GM12878 (cell line): ENCODE measurements at regions not wholly inside any gene's neighbourhood (a gene's known extent, or its start where the extent isn't known, plus 50 kb on each side); places are given as distances from the start of the nearest gene placed in this dataset.

Experiments
- ATAC-seq: fragments of 200-7000 bp; cut with Tn5 transposase; 3 replicates; pipeline ENCODE4 v1.9.1; 2020; ENCODE audit warnings: mild to moderate bottlenecking, moderate library complexity
- BruUV-seq: library from RNA; stranded (reverse); fragments of 400-500 nt; replicated peaks from 2 replicates; lab custom pipeline; 2021; lab: Mats Ljungman, UMichigan
- CTCF ChIA-PET: fragments of 300-600 bp; sonication (Branson Sonifier 250); formaldehyde crosslinking; extraction: SDS; loops from one replicate; lab custom pipeline; 2021; ENCODE audit warnings: inconsistent platforms; lab: Yijun Ruan, JAX
- POLR2A ChIA-PET: fragments of 350-600 bp; formaldehyde crosslinking; extraction: SDS; loops from one replicate; lab custom pipeline; 2021; ENCODE audit warnings: inconsistent platforms; lab: Charles Lee
- RAD21 ChIA-PET: fragments of 300-600 bp; sonication (Branson Sonifier 250); formaldehyde crosslinking; loops from one replicate; lab custom pipeline; 2023; ENCODE audit warnings: antibody characterized with exemption; ENCODE audit not compliant: unreplicated experiment; lab: Charles Lee
- SMC1A ChIA-PET: fragments of 300-600 bp; sonication (Branson Sonifier 250); formaldehyde crosslinking; loops from one replicate; lab custom pipeline; 2023; ENCODE audit not compliant: unreplicated experiment, uncharacterized antibody; lab: Charles Lee
- DNase-seq: peaks from one replicate; pipeline ENCODE4 v3.0.0-alpha.2; 2011; ENCODE audit warnings: low read depth, low spot score
- FAIRE-seq: peaks from 3 replicates; lab custom pipeline; 2011; peaks lifted over from hg19 to GRCh38; lab: Jason Lieb, UNC
- H2AFZ ChIP-seq: 2 replicates; pipeline ENCODE4 v1.6.0; 2011; ENCODE audit warnings: low read depth, low read length, control low read depth; ENCODE audit not compliant: control insufficient read depth
- H3K27ac ChIP-seq: 2 replicates; pipeline ENCODE4 v1.5.1; 2011; ENCODE audit warnings: control low read depth; ENCODE audit not compliant: control insufficient read depth, insufficient read depth
- H3K27me3 ChIP-seq, 2 experiments: replicated peaks in 1 of 2; 2 replicates each; pipeline versions ENCODE4 v1.6.0 to v1.6.1; 2011; ENCODE audit warnings: low read length in 1 of 2; ENCODE audit not compliant: control insufficient read depth in 2 of 2, insufficient read depth in 2 of 2
- H3K36me3 ChIP-seq, 2 experiments: 2 replicates each; pipeline ENCODE4 v1.5.1; 2011; ENCODE audit warnings: low read length in 1 of 2; ENCODE audit not compliant: control insufficient read depth in 2 of 2, insufficient read depth in 2 of 2
- H3K4me1 ChIP-seq: 2 replicates; pipeline ENCODE4 v1.6.1; 2011; ENCODE audit warnings: mild to moderate bottlenecking, low read length, moderate library complexity, mixed read lengths; ENCODE audit not compliant: control insufficient read depth, insufficient read depth
- H3K4me2 ChIP-seq: 2 replicates; pipeline ENCODE4 v1.6.0; 2011; ENCODE audit warnings: control low read depth; ENCODE audit not compliant: control insufficient read depth, insufficient read depth
- H3K4me3 ChIP-seq: fragments of 200-600 bp; sonication (generic); 2 replicates; pipeline ENCODE4 v1.5.1; 2016
- H3K79me2 ChIP-seq: 2 replicates; pipeline ENCODE4 v1.6.0; 2011; ENCODE audit warnings: low read length; ENCODE audit not compliant: control insufficient read depth, insufficient read depth
- H3K9ac ChIP-seq: 2 replicates; pipeline ENCODE4 v1.8.0; 2011; ENCODE audit warnings: low read length, control low read depth, mixed read lengths; ENCODE audit not compliant: control insufficient read depth, insufficient read depth
- H3K9me3 ChIP-seq: replicated peaks from 3 replicates; pipeline ENCODE4 v1.5.1; 2011; ENCODE audit warnings: mild to moderate bottlenecking, low read length; ENCODE audit not compliant: control insufficient read depth, insufficient read depth
- H4K20me1 ChIP-seq: 2 replicates; pipeline ENCODE4 v1.6.0; 2011; ENCODE audit not compliant: control insufficient read depth, insufficient read depth
- CHD2 ChIP-seq: IDR thresholded peaks from 2 replicates; pipeline ENCODE4 v1.6.1; 2011; ENCODE audit warnings: low read depth, low read length, improper control_type of control experiment, borderline replicate concordance
- CREM ChIP-seq: IDR thresholded peaks from 2 replicates; pipeline ENCODE4 v1.6.1; 2014; ENCODE audit warnings: antibody characterized with exemption, low read depth
- GABPA ChIP-seq: IDR thresholded peaks from 2 replicates; pipeline ENCODE4 v1.6.1; 2014; ENCODE audit warnings: antibody characterized with exemption, low read depth, mild to moderate bottlenecking, inconsistent platforms
- HDAC6 ChIP-seq: fragments of 200-600 bp; sonication (generic); IDR thresholded peaks from one replicate; pipeline ENCODE4 v1.8.0; 2017; ENCODE audit warnings: antibody characterized with exemption; ENCODE audit not compliant: unreplicated experiment
- MTA3 ChIP-seq: IDR thresholded peaks from 2 replicates; pipeline ENCODE4 v1.6.1; 2012; ENCODE audit warnings: low read length, inconsistent platforms, borderline replicate concordance
- ZNF217 ChIP-seq: fragments of 450-650 bp; IDR thresholded peaks from 2 replicates; pipeline ENCODE4 v1.6.1; 2017; ENCODE audit warnings: antibody characterized with exemption, mild to moderate bottlenecking
- ZNF687 ChIP-seq: fragments of 450-650 bp; IDR thresholded peaks from 2 replicates; pipeline ENCODE4 v1.6.1; 2017; ENCODE audit warnings: mild to moderate bottlenecking, moderate library complexity
- WGBS: methylation state at CpG from one replicate; pipeline ENCODE4 v1.1.6; 2016; ENCODE audit warnings: low lambda C conversion rate; ENCODE audit not compliant: insufficient replicate concordance, insufficient coverage; ENCODE audit errors: missing lambda C conversion rate; 5-methylcytosine and 5-hydroxymethylcytosine counted together
- in situ Hi-C: fragments of 300-500 bp; cut with MboI; formaldehyde crosslinking; loops from 9 replicates; pipeline ENCODE4 v1.14.3; 2018; ENCODE audit warnings: mixed read lengths
- intact Hi-C: fragments of 100-400 bp; cut with micrococcal nuclease; formaldehyde crosslinking; loops from one replicate; pipeline ENCODE4 v1.14.2; 2022; ENCODE audit not compliant: unreplicated experiment

- SMC1A ChIA-PET: interaction anchor here (0.7 to 1.6 kb wide), 7 partner anchors 11 to 154 kb away, joined by 3 to 4 read pairs (median 3); no protein-coding TSS in a partner anchor
- Histone ChIP-seq H3K9ac (no peak overlapping the region), H3K9me3 (no peaks in the 10 kb centered on the region), H3K4me1 (no peaks in the 10 kb centered on the region), H3K27me3 (no peaks in the 10 kb centered on the region), H3K79me2 (no peaks in the 10 kb centered on the region), H2AFZ (no peak overlapping the region), H3K4me3 (no peak overlapping the region), H3K4me2 (no peak overlapping the region), H3K27ac (no peak overlapping the region), H4K20me1 (no peaks in the 10 kb centered on the region), H3K36me3 (no peaks in the 10 kb centered on the region)
- CTCF ChIA-PET: interaction anchor here (1.1 to 1.5 kb wide), 4 partner anchors 10 to 237 kb away, joined by 3 to 4 read pairs (median 4); no protein-coding TSS in a partner anchor
- no peak for ATAC-seq
- FAIRE-seq: no peak
- POLR2A ChIA-PET: interaction anchor here (1.3 kb wide), 1 partner anchor 56 kb away, joined by 3 read pairs; a partner anchor contains a TSS
- 35% methylated on average over 2 of the region's 2 CpGs for WGBS
- no peak for DNase-seq
- in situ Hi-C loops: no loop called here
- BruUV-seq: no TSS peak
- TF ChIP-seq GABPA: no peak
- TF ChIP-seq MTA3: no peak
- no peak for TF ChIP-seq ZNF217
- no peak for TF ChIP-seq CHD2
- intact Hi-C loops: loop anchor here (2.0 kb wide), 3 partner anchors 35 to 57 kb away; a partner anchor contains a TSS
- RAD21 ChIA-PET: no interaction called here
Measured at GRCh38 chr2:190123956-190124355, 61.4 kb upstream of the MSTN start.

GRCh38 chr2:190121971-190122370 lies 59.4 kb upstream of the MSTN start:
- ChIA-PET RAD21 (interaction anchor here (1.1 to 2.0 kb wide), 7 partner anchors 16 to 60 kb away, joined by 4 to 11 read pairs (median 6); a partner anchor contains a TSS), SMC1A (interaction anchor here (0.6 to 2.9 kb wide), 19 partner anchors 9 to 323 kb away, joined by 3 to 26 read pairs (median 3); a partner anchor contains a TSS), POLR2A (no interaction called here), CTCF (interaction anchor here (0.9 to 3.9 kb wide), 11 partner anchors 8 to 558 kb away, joined by 3 to 31 read pairs (median 4); a partner anchor contains a TSS)
- Histone ChIP-seq H2AFZ (peak overlapping the region; percentile 8), H3K4me1 (no peaks in the 10 kb centered on the region), H3K4me2 (0 out of 2 replicates have a peak overlapping the region, but pooled peaks have one; percentile 1), H3K36me3 (no peaks in the 10 kb centered on the region), H3K79me2 (no peaks in the 10 kb centered on the region), H4K20me1 (no peaks in the 10 kb centered on the region), H3K4me3 (no peak overlapping the region), H3K9ac (no peak overlapping the region), H3K9me3 (no peaks in the 10 kb centered on the region), H3K27ac (no peak overlapping the region), H3K27me3 (no peaks in the 10 kb centered on the region)
- in situ Hi-C loops (no loop called here), intact Hi-C loops (loop anchor here (2.0 kb wide), 3 partner anchors 33 to 59 kb away; a partner anchor contains a TSS)
- no TSS peak for BruUV-seq
- peak; percentile 9 for DNase-seq
- WGBS: 63% methylated on average over 1 of the region's 1 CpG
- peak; percentile 88 for ATAC-seq
- peak; percentile 7 for FAIRE-seq
- TF ChIP-seq CREM: no peak
- TF ChIP-seq HDAC6: no peak
- TF ChIP-seq ZNF687: no peak
